GM19463 (cell line): ENCODE measurements at regions not wholly inside any gene's neighbourhood (a gene's known extent, or its start where the extent isn't known, plus 50 kb on each side); places are given as distances from the start of the nearest gene placed in this dataset.
"Not testable (repeated sequence)": the region's sequence is repeated elsewhere in the genome, so short reads cannot be mapped to it uniquely, and the experiment has no call there.

Experiments used
- ATAC-seq: cut with Tn5 transposase; IDR thresholded peaks from one replicate; pipeline ENCODE4 v1.9.1; 2021; ENCODE audit warnings: mild to moderate bottlenecking, moderate library complexity; ENCODE audit not compliant: unreplicated experiment

DNA sequence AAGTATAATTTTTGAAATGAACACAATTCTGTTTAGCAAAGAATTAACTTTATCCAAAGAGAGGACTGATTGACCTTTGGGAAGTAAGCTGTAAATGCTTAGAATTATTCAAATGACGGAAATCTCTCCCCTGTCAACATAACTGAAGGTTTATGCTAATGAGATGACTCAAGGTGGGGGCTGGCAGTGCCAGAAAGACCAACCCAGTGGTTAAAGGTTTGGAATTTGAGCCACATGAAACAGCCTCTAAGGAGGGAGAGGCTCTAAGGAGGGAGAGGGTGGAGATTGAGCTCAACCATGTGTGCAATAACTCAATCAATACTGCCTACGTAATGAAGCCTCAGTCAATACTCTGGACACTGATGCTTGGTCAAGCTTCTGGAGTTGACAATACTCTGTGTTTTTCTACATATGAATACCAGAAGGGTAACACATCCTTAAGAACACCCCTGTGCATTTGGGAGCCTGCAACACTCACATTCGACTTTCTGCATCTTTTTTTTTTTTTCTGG lies 123.4 kb upstream of the TENT5A start:
- no peak for ATAC-seq

DNA sequence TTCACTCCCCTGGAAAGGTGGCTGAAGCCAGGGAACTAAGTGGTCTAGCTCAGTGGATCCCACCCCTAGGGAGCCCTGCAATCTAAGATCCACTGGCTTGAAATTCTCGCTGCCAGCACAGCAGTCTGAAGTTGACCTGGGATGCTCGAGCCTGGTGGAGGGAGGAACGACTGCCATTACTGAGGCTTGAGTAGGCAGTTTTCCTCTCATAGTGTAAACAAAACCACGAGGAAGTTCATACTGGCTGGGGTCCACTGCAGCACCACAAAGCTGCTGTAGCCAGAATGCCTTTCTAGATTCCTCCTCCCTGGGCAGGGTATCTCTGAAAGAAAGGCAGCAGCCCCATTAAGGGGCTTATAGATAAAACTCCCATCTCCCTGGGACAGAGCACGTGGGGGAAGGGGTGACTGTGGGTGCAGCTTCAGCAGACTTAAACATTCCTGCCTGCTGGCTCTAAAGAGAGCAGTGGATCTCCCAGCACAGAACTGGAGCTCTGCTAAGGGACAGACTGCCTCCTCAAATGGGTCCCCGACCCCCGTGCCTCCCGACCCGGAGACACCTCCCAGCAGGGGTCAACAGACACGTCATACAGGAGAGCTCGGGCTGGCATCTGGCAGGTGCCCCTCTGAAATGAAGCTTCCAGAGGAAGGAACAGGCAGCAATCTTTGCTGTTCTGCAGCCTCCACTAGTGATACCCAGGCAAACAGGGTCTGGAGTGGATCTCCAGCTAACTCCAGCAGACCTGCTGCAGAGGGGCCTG lies 117.4 kb upstream of the TENT5A start:
- not testable (repeated sequence) for ATAC-seq

DNA sequence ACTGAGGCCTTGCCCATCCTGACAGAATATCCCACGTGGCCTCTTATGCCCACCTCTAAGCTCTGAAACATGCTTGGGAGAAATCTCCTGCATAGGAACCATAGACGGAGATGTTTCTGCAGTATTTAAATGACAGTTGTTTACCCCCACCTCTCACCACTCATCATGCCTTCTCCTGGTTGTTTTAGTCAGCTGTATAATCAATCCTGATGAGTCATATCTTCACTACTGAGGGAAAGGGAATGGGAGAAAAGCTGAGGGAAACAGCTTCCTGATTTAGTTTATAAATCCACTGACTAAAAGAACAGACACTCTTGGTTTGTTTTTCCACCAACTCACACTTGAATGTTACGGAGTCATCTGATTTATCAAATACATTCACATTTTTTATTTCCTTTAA lies 113.2 kb upstream of the TENT5A start:
- ATAC-seq, result no peak

DNA sequence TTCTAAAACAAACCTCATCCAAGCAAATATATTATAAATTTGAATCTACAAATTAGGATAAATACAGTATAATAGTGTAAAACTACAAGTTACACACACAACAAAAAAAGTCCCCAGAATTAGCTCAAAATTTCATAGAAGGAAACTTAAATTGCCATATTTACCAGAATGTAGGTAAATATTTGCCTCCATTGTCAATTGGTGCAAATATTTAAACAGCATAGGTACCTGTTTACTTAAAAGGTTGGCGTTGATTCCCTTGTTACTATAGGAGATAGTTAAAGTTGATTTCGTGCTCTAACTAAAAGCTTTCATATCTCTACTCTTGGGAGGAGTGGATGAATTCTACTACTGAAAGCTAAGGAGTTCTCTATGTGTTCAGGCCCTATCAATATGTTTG lies 111.6 kb upstream of the TENT5A start:
- no peak for ATAC-seq

DNA sequence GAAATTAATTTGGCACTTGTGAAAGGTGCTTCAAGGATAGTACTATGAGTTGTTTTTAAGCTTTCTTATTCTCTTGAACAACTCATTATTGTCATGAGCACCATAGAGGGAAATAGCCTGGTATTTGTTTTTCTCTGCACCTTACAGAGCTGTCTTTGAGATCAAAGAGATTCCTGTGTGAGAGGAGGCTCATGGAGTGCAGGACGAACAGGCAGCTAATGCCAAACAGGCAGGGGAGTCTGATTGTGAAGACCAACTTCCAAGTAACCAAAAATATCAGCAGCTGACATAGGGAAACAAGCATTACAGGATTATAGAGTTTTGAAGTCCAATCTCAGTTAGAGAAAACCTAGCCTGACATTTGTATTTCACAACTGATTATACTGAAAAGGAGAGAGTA lies 110.6 kb upstream of the TENT5A start:
- ATAC-seq, result no peak

DNA sequence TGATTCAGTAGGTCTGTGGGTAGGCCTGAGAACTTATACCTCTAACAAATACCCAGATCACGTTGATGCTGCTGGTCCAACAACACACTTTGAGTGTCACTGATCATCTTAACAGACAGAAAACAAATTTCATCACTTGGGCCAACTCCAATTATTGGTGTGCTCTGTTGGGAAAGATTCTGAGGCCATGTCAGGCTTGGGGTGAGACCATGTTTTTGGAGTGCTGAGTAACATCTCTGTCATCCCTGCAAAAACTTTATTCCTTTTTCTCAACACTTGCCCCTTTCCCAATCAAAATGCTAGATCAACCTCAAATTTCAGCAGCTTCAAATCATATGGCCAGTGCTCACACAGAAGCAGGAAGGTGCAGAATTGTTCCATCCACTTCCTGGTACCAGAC lies 108.8 kb upstream of the TENT5A start:
- ATAC-seq, result no peak

DNA sequence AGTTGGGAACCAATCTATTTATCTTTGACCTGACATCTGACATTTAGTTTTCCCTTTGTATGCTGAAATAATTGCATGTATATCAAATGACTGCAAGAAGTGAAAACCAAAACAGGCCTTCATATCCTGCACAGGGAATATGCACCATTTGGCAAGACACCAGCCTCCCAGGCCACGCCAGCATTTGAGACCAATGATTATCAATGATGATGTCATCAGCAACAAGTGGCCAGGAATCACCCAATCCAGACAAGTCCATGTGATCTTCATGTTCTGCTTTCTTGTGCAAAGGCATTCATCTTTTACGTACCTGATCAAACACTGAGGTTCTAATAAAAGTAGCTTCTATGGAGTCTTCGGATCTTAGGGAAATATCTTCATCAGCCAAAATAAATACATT lies 107.4 kb upstream of the TENT5A start:
- ATAC-seq, result no peak

DNA sequence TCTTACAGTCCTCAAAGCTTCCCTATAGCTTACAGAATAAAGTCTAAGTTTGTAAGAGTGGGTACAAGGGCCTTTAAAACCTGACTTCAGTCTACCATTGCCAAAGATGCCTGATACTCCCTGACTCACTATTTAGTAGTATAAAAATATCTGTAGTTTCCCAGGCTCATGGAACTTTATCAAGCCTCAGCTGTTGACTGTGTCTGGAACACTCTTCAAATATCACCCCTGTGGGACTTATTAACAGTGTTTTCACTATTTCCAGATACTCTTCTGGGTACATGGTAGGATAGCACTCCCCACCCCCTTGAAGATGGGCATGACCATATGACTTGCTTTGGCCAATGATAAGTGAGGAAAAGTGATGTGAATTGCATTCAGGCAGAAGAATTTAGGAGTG lies 105.3 kb upstream of the TENT5A start:
- no peak for ATAC-seq

DNA sequence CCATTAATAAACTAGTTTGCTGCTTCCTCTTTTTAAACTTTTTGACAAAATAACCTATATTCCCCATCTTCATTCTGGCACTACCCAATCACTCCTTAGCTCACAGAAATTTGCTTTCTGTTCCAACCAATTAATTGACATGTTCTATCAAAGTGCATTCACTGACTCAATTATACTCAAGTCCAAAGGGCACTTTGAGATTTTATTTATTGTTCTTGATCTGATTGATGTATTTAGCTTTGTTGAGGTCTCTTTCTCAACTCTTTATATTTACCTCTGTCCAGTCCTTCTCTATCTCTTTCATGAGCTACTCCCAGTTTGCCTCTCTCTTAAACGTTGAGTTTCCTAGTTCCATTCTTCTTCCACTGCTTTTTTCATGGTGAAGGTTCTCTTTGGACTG lies 104.4 kb upstream of the TENT5A start:
- ATAC-seq, result no peak

DNA sequence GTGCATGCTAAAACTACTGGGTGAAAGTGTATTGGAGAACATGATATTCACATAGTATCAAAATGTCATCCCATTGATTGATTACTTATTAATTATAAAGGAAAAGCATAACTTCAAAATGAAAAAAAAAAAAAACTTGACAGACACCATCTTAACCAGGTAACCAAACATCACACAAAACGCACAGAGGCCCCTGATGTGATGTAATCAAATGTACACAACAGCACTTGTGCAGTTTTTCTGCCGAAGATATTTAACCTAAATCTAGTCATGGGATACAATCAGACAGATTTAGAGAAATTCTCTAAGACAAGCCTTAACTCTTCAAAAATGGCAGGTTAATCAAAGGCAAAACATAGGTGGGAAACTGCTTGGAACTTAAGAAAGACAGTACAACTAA lies 102.0 kb upstream of the TENT5A start:
- no peak for ATAC-seq

DNA sequence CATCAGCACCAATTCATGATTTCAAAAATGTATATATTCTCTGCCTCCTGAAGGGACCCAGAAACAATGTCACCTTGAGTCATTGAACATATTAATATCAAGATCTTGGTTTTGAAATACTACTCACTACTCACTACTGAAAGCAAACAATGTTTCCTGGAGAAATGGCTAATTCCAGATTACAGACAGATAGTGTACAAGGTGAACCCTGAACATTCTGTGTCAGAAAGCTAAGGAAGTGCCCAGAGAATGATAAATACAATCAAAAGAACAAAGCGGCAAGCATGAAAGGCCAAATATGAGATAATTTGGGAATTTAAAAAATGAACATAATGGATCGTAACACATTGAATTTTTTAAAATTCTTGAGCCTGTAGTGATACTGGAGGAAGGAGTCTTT lies 101.5 kb upstream of the TENT5A start:
- ATAC-seq, result no peak

DNA sequence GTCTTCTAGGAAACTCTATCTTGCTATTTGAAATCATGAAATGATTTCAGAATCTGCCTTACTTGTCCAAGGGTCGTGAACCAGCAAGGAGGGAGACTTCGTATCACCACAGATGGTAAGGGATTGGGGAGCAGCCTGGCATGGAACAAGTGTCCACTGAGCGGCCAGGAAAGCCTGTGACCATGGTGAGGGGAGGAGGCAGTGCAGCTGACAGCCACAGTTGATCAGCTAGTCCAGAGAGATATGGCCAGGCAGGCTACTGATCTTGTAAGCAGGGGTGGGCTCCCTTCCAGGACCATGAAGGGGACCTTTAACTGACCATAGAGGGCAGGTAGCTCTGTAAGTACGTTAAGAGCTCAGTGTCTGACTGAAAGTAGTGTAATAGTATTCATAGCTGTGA lies 96.8 kb upstream of the TENT5A start:
- no peak for ATAC-seq

DNA sequence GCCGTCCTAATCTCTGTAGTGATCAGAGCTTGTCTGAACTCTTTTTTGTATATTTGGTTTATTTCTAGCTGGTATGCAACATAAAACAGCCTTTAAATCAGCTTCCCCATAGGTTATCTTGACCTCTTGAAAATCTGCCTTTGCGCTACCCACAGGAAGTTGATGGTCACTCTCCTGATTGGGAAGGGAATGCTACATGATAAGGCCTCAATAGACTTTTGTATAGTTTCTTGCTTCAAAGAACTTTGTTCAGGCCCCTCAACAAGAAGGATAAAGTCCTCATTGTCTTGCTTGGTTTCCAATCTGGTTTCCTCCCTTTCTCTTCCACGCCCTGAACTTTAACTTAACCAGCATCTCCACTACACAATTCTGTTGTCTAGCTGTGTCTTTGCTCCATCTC lies 95.4 kb upstream of the TENT5A start:
- no peak for ATAC-seq

DNA sequence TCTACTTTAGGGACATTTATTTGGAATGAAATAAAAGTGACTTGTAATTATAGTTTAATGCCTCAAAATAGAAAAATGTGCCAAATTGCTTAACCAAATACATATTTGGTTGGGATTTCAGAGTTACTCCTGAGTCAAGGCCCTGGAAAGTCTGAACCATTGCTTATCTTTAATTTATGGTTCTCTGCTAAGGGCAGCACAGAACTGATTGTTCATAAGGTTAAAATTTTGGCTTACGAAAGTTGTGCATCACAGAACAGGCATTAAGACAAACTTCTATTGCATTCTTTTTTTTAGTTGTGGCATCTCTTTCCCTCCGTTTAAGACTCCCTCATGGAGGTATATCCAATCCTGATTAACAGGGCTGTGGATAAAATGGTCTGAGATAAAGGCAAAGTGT lies 92.2 kb upstream of the TENT5A start:
- ATAC-seq, result no peak

DNA sequence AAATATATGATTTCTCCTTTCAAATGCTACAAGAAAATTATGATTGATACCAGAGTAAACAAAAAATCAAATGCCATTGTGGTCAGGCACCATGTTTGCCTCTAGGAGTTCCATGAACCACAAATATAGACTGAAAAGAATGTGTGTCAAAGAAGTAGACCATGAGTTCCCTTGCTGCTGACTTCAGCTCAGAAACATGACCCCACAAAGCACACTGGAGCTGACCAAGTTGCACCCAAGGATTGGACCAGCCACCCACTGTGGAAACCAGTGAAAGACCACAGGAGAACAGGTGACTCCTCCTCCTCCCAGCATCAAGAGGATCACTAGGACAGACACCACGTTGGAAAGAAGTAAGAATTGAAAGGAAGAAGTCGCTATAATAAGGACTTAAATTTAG lies 90.8 kb upstream of the TENT5A start:
- no peak for ATAC-seq

DNA sequence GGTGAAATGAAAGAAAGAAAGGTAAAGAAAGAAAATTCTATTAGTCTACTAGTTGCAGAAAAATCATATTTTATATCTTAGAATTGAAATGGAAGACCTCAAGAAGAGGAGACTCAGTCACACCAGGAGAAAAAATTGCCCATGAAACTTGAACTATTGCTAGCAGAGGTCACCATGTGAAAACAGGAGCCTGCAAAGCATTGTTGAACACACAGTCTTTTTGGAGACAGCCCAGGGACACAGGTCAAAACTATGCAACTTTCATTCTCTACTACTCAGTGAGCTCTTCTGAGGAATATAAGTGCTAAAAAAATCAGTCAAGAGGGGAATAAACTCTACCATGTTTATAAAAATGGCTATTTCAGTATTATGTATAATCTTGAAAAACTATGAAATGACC lies 89.8 kb upstream of the TENT5A start:
- ATAC-seq, result no peak

DNA sequence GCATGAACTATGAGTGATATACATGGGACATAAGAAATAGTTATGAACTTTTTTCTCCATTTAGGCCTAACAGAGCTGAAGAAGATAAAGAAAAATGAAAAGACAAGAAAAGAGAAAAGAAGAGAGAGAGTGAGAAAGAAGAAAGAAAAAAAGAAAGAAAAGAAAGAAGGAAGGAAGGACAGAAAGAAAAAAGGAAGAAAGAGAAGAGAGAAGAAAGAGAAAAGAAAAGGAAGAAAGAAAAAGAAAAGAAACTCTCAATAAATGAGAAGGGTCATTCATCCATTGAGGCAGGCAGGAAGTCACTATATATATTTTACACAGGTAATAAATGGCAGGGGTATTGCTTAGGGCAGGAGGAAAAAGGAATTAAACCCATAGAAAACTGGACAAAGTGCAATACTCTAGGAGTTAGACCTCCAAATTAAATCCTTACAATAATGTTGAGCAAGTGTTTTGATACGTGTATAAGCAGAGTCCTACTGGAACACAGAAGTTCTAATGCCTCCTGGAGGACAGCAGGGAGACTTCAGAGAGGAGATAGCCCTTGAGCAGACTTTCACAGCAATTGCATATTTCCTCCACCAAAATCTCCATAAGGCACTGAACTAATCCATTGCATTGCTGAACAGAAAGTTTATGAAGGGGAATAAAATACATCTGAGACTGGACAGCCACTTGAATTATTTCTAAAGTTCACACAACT lies 86.4 kb upstream of the TENT5A start:
- no peak for ATAC-seq

DNA sequence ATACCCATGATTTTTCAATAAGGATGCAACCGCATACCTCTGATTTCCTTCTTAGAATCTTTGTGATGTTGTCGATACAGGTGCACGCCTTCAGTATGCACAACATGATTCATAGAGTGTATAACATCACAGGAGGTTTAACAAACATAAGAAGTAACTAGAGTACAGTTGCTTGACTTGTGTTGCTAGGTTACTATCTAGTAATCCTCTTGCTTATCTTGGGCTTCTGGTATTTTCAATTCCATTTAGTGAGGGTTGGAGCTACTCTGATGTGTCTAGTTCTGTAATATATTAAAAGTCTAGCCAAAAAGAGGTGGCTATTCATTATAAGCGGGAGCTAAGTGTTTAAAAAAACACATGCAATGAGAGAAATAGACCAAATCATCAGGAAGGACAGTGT lies 85.5 kb upstream of the TENT5A start:
- no peak for ATAC-seq

DNA sequence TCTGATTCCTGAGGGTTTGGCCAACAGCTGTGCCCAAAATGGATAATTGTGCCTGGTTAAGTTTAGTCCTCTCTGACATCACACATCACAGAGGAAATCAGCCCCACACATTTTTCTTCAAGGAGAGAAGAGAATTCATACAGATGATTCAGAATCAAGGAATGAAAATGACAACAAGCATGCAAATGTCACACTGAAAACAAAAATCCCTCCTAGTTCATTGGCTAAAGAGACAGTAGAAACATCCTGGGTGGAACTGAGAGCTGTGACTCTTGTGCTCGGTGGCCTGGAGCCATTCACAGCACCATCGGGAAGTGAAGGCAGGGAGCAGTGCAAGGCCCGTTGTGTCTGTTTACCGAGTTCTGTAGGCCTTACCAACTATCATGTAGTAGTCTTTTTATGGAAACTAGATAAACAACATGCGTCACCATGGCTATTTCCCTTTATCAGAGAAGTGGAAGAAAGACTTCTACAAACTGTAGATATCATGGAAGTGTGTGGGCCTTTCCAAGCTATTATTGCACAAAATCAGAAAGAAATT lies 81.7 kb upstream of the TENT5A start:
- ATAC-seq, result no peak

DNA sequence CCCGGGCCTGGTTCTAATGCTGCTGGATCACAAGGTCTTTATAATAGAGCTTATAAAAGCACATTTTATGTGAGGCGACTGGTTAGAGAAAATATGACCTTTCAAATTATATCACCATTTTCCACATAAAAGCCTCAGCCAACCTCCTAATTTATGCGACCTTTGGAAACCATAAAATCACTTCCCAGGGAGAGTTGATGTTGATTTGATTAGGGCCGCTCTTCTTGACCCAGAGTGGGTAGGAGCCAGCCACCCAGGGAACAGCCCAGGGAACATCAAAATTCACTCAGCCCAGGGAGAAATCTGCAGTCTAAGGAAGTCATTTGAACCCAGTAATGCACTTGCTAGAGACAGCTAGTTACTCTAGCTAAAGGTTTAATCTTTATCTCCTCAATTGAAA lies 79.8 kb upstream of the TENT5A start:
- no peak for ATAC-seq

DNA sequence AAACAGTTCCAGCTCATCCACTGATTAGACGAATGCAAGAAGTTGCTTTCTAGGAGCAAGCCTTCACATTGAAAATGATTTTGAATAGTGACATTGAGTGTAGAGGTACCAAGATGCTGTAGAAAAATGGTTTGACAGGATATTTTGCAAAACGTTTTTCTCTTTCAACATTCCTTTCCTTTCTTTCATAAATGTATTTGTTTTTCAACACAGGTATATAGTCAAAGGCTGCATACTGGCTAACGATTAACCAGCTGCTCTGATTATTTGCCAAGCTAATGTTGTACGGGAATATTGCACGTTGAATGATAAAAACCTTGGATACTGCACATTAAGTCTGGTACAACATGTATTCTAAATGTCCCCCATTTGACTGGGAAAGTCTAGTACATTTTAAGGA lies 78.8 kb upstream of the TENT5A start:
- no peak for ATAC-seq

DNA sequence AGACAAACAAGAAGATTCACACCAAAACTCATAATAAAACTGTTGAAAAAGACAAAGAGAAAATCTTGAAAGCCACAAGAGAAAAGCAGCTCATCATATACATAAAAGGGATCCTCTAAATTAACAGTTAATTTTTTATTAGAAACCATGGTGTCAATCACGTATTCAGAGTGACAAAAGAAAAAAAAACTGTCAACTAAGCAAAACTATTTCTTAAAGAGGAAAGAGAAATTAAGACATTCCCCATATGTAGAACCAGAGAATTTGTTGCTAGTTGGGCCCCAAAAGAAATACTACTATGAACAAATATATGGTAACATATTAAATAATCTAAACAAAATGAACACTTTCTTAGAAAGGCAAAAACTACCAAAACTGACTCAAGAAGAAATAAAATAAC lies 74.3 kb upstream of the TENT5A start:
- ATAC-seq, result no peak
